GM06990 (cell line): ENCODE measurements at regions not wholly inside any gene's neighbourhood (a gene's known extent, or its start where the extent isn't known, plus 50 kb on each side); places are given as distances from the start of the nearest gene placed in this dataset.

Experiments
- DNase-seq: peaks from one replicate; pipeline ENCODE4 v3.0.0-alpha.2; 2011; ENCODE audit not compliant: insufficient read length; ENCODE audit errors: extremely low read depth
- H3K27me3 ChIP-seq: replicated peaks from 2 replicates; pipeline ENCODE4 v1.6.0; 2011; ENCODE audit warnings: low read length; ENCODE audit not compliant: control insufficient read depth, insufficient read depth
- H3K36me3 ChIP-seq: 2 replicates; pipeline ENCODE4 v1.5.1; 2011; ENCODE audit warnings: low read length; ENCODE audit not compliant: control insufficient read depth, insufficient read depth
- H3K4me3 ChIP-seq: replicated peaks from 2 replicates; pipeline ENCODE4 v1.5.1; 2011; ENCODE audit warnings: low read depth, mild to moderate bottlenecking, control low read depth, low read length
- CTCF ChIP-seq: IDR thresholded peaks from 2 replicates; pipeline ENCODE4 v1.5.1; 2011; ENCODE audit warnings: low read length, control low read depth, mild to moderate bottlenecking, inconsistent platforms; ENCODE audit not compliant: insufficient read depth, poor library complexity, severe bottlenecking

DNA sequence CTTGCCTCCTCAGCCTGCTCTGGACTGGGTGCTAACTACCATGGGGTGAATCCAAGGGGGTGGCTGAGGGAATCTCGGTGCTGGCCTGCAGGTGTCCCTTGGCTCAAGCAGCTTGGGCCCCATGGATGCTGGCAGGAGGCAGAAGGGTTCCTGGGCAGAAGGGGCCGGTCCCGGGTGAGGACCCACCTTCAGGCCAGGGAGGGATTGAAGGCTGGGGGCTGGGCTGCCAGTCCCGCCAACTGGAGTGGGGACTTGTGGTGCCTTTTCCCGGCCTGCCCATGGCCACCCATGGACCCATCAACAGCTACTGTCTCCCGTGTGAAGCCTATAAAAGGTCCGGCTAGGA is 550.1 kb downstream of the SLC6A15 start:
- no peak for DNase-seq
- Histone ChIP-seq H3K4me3 (no peak overlapping the region), H3K36me3 (no peaks in the 10 kb centered on the region), H3K27me3 (no peaks in the 10 kb centered on the region)
- no peak for TF ChIP-seq CTCF

DNA sequence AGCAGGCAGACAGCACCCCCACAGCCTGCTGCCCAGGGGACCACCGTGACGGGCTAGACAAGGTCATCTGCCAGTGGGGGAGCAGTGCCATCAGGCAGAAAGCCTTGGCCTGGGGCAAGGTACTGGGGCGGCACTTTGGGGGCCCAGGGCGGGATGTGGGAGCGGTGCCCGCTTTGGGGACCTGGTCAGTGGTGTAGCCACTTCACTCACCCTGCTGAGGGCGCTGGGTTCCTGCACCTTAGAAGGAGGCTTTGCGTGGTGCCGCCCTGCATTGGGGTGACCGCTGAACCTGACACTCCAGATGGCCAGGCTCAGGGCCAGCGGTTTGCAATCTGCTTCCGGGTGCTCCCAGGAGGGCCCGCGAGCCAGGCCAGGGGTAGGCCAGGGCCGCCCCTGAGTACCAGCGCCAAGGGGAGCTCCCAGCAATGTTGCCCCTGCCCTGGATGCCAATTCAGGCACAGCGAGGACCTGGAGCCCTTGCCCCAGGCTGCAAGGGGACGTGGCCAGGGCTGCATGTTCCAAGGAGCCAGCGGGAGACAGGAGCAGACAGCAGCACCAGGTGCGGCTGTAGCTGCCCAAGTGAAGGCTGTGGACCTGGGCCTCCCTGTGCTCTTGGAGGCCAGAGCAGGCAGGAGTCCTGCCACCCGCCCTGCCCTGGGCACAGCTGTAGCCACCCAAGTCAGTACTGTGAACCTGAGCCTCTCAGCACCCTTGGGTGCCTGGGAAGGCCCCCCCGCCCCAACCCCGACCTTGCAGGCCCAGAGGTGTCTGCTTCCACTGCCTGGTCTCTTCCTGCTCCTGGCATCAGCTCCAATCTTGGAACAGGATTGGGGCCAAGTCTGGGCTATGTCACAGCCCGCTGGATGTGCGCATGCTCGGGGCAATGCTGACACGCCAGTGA is 550.7 kb downstream of the SLC6A15 start:
- no peak for TF ChIP-seq CTCF
- Histone ChIP-seq H3K36me3 (no peaks in the 10 kb centered on the region), H3K27me3 (no peaks in the 10 kb centered on the region), H3K4me3 (no peak overlapping the region)
- DNase-seq: no peak

DNA sequence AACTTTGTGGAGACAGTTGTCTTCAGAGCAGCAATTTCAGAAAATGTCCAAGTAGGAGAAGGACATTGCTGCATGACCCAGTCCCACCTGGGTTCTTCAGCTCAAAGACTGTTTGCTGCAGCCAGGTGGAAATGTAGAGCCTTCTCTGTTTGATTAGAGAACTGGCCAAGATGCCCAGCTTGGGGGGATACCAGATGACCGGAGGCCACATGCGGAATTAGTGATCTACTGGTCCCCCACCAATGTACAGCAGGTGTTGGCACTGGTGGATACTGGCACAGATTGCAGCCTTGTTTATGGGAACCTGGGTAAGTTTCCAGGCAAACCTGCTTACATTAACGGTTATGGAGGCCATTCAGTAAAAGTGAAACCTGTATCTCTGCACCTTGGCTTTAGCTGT is 555.3 kb downstream of the SLC6A15 start:
- Histone ChIP-seq H3K4me3 (no peak overlapping the region), H3K27me3 (no peaks in the 10 kb centered on the region), H3K36me3 (no peaks in the 10 kb centered on the region)
- DNase-seq: no peak
- TF ChIP-seq CTCF: no peak

- no peak for DNase-seq
- TF ChIP-seq CTCF: no peak
- Histone ChIP-seq H3K36me3 (no peaks in the 10 kb centered on the region), H3K27me3 (no peaks in the 10 kb centered on the region), H3K4me3 (no peak overlapping the region)
Observed at GRCh38 chr12:84356224-84356623, 556.4 kb downstream of the SLC6A15 start.

- TF ChIP-seq CTCF: no peak
- no peaks in the 10 kb centered on the region for H3K27me3 ChIP-seq
- H3K4me3 ChIP-seq: no peak overlapping the region
- H3K36me3 ChIP-seq: no peaks in the 10 kb centered on the region
- DNase-seq: no peak
Observed at GRCh38 chr12:84355561-84355960, 557.0 kb downstream of the SLC6A15 start.
